ENCODE measurements at regions not wholly inside any gene's neighbourhood (a gene's known extent, or its start where the extent isn't known, plus 50 kb on each side); places are given as distances from the start of the nearest gene placed in this dataset.

DNA sequence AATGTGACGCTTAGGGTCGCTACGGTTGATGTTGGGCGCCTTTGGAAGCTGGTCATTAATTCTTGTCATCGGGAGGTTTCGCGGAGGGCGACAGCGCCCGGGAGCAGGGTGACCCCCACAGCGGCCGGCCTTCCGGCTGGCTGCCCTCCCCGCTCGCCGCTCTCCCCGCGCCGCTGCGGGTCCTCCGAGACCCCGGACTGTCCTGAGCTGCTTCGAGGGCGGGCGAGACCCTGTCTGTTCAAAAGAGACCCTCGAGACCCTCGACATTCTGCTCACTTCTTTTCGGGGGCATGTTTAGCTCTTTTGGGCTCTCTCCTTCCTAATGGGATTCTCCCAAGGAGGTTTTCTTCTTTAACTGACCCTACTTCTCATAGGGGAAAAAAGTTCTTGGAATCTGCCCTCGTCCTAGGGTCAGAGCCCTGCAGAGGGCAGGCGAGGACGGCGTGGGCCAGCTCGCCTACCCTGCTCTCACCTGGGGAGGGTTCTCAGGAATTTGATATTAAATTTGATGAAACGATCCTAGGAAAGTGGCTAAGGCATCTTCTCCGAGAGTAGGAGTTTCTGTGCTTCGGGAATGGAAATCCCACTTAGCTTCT is 257.0 kb downstream of the OTUD1 start:
- ATAC-seq (ENCODE audit: low FRiP score): no peak
- TF ChIP-seq, protein P1, sequence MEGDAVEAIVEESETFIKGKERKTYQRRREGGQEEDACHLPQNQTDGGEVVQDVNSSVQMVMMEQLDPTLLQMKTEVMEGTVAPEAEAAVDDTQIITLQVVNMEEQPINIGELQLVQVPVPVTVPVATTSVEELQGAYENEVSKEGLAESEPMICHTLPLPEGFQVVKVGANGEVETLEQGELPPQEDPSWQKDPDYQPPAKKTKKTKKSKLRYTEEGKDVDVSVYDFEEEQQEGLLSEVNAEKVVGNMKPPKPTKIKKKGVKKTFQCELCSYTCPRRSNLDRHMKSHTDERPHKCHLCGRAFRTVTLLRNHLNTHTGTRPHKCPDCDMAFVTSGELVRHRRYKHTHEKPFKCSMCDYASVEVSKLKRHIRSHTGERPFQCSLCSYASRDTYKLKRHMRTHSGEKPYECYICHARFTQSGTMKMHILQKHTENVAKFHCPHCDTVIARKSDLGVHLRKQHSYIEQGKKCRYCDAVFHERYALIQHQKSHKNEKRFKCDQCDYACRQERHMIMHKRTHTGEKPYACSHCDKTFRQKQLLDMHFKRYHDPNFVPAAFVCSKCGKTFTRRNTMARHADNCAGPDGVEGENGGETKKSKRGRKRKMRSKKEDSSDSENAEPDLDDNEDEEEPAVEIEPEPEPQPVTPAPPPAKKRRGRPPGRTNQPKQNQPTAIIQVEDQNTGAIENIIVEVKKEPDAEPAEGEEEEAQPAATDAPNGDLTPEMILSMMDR (IDR thresholded peaks at IDR 0.05): no peak
- no peak for DNase-seq (ENCODE audit: low spot score)

DNA sequence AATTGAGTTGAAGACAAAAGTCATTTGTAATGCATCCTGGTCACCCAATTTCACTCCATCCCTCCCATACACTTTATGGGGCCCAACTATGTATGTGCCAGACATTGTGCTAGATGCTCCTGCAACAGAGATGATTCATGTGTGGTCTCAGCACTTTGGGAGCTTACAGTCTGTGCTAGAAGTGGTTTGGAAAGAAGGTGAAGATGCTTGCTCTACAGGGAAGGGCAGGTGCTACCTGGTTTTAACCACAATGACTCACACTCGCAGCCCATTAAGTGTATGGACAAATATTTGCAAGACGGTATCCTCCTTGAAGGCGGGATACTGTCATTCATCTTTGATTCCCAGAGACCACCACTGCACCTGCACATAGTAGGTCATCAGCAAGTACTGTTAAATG is 257.6 kb downstream of the OTUD1 start:
- no peak for DNase-seq (ENCODE audit: low spot score)
- no peak for ATAC-seq (ENCODE audit: low FRiP score)
- TF ChIP-seq, protein P1 (IDR thresholded peaks at IDR 0.05): no peak

DNA sequence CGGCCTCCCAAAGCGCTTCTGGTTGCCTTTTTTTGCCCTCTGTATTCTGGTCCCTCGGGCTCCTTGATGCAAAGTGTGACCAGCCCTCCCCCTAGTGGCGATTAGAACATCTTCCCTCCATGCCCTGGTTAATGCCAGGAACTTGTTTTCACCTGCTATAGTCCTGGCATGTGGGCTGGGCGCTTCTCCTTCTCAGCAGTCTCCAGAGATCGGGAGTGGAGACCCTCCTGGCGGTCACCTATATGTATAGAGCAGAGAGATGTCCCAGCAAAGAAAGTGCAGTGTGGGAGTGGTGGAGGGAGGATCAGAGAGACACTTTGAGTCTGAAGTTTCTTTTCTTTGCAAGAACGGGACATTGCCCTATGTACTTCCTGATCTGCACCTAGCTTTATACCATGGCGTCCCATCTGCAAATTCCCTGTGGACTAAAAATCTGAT is 264.1 kb downstream of the OTUD1 start:
- TF ChIP-seq, protein P1 (IDR thresholded peaks at IDR 0.05): no peak
- DNase-seq (ENCODE audit: low spot score) (no peak), ATAC-seq (ENCODE audit: low FRiP score) (peak; percentile 86)

DNA sequence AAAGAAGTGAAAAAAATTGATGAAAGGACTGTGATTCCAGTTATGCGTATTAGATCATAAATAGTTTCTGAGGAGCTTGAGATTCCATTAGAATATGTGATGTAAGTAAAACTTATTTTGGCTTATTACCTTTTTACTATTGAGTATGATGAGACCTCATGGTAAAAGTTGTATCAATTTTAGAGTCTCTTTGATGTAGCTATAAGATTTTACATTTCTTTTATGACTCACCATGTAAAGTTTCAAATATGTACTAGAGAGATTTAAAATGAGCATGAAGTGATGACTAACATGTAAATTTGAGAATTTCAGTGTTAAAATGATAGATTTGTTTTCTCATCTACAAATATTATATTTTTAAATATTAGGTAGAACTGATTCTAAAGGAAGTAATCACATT is 276.5 kb downstream of the OTUD1 start:
- ATAC-seq (ENCODE audit: low FRiP score): no peak
- no peak for DNase-seq (ENCODE audit: low spot score)
- TF ChIP-seq, protein P1 (IDR thresholded peaks at IDR 0.05): no peak

DNA sequence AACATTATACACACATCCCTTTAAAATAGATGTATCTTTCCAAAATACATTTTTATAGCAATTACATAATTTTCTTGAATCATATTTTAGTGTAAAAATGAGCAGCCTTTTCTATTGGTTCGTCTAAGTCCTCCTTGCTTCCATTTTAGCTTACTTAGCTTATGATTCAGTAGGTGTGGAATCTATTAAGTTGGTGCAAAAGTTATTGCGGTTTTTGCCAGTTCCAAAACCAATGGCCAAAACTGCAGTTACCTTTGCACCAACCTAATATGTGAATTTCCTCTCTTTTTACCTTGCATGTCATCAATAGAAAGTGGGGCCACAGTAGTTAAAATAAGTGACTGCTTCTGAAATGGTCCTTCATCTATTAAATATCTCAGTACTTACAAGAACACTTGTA is 279.0 kb downstream of the OTUD1 start:
- no peak for DNase-seq (ENCODE audit: low spot score)
- TF ChIP-seq, protein P1 (IDR thresholded peaks at IDR 0.05): no peak
- ATAC-seq (ENCODE audit: low FRiP score): no peak

DNA sequence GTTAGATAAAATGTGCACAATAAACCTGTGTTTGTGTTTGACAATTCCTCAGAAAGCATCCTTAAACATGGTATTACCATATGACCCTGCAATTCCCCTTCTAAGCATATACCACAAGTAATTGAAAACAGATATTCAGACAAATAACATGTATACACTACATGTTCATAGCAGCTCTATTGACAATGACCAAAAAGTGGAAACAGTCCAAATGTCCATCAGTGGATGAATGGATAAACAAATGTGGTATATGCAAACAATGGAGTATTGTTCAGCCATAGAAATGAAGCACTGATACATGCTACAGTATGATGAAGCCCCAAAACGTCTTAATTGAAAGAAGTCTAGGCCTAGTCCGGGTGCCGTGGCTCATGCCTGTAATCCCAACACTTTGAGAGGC is 280.1 kb downstream of the OTUD1 start:
- no peak for ATAC-seq (ENCODE audit: low FRiP score)
- TF ChIP-seq, protein P1 (IDR thresholded peaks at IDR 0.05): no peak
- DNase-seq (ENCODE audit: low spot score): no peak

DNA sequence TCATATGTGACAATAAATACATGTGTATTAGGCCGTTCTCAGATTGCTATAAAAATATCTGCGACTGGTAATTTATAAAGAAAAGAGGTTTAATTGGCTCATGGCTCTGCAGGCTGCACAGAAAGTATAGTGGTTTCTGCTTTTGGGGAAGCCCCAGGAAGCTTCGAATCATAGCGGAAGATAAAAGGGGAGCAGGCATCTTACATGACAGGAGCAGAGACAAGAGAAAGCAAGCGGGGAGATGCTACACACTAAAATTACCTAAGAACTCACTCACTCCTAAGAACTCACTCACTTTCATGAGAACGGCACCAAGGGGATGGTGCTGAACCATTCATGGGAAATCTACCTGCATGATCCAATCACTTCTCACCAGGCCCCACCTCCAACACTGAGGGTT is 284.9 kb downstream of the OTUD1 start:
- no peak for ATAC-seq (ENCODE audit: low FRiP score)
- TF ChIP-seq, protein P1 (IDR thresholded peaks at IDR 0.05): no peak
- DNase-seq (ENCODE audit: low spot score): no peak
